Stimulated activated CD4-positive, alpha-beta T cell treated with anti-CD3 and anti-CD28 coated beads, Interleukin-1b, Interleukin-23, amount 100 ng/mL, for 4 hours (primary cell): ENCODE measurements at regions not wholly inside any gene's neighbourhood (a gene's known extent, or its start where the extent isn't known, plus 50 kb on each side); places are given as distances from the start of the nearest gene placed in this dataset.
"Not testable (repeated sequence)": the region's sequence is repeated elsewhere in the genome, so short reads cannot be mapped to it uniquely, and the experiment has no call there.

Experiments
- DNase-seq, 2 donors: peaks; one replicate each; pipeline ENCODE4 v3.0.0-alpha.2; 2020; ENCODE audit warnings: low read depth in 2 of 2

- DNase-seq: no peak
These were observed 512.1 kb downstream of the IRS2 start for GRCh38 chr13:109274188-109274821.

- no peak for DNase-seq
These were observed 513.0 kb downstream of the IRS2 start for GRCh38 chr13:109273326-109273751.

GRCh38 chr13:109272595-109273325, 513.6 kb downstream of the IRS2 start:
- DNase-seq: no peak

- no peak for DNase-seq
These were observed 514.5 kb downstream of the IRS2 start for GRCh38 chr13:109271555-109272541.

- DNase-seq: no peak
These were observed 515.3 kb downstream of the IRS2 start for GRCh38 chr13:109271061-109271460.

- DNase-seq: not testable (repeated sequence)
These were observed 517.0 kb downstream of the IRS2 start for GRCh38 chr13:109269381-109269780.

- not testable (repeated sequence) for DNase-seq
These were observed 517.9 kb downstream of the IRS2 start for GRCh38 chr13:109268492-109268891.

- DNase-seq: not testable (repeated sequence)
These were observed 519.0 kb downstream of the IRS2 start for GRCh38 chr13:109267400-109267799.

- not testable (repeated sequence) for DNase-seq
These were observed 521.0 kb downstream of the IRS2 start for GRCh38 chr13:109265438-109265742.

GRCh38 chr13:109264603-109265437, 521.6 kb downstream of the IRS2 start:
- not testable (repeated sequence) for DNase-seq

- not testable (repeated sequence) for DNase-seq
These were observed 528.6 kb downstream of the IRS2 start for GRCh38 chr13:109257761-109258157.
